Peyer's patch (tissue), 4 donors: ENCODE measurements at regions not wholly inside any gene's neighbourhood (a gene's known extent, or its start where the extent isn't known, plus 50 kb on each side); places are given as distances from the start of the nearest gene placed in this dataset.

Experiments
- CTCF ChIP-seq, 6 experiments: fragments of 450-650 bp in 4 of 6; fragments of 200-600 bp in 2 of 6; sonication (generic) in 1 of 6; IDR thresholded peaks; one replicate each; pipeline ENCODE4 v1.5.1; 2017 to 2019; ENCODE audit warnings: antibody characterized with exemption in 6 of 6, mild to moderate bottlenecking in 3 of 6, moderate library complexity in 1 of 6
- POLR2A ChIP-seq, 2 donors: fragments of 450-650 bp; IDR thresholded peaks; one replicate each; pipeline ENCODE4 v1.5.1; 2017; ENCODE audit warnings: antibody characterized with exemption in 2 of 2, mild to moderate bottlenecking in 2 of 2, moderate library complexity in 2 of 2

DNA sequence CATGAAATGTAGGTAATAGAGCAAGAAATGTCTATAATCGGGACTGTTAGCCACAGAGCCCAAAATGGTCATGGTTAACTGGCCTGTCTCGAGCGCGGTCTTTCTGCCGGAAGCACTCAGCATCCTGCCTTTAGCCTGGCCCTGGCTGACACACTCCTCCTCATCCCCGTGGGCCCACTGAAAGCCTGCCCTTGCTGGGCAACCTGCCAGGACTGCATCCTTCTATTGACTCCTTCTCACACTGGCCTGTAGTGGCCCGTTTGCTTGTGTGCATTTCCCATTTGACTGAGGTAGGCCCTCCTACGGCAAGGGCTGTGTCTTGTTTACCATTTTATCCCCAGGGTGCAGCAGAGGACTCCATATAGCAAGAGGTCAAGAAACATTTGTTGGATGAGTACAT lies 215.7 kb downstream of the ATPSCKMT start:
- no peak for TF ChIP-seq CTCF (IDR thresholded peaks at IDR 0.05)
- no peak for TF ChIP-seq POLR2A (IDR thresholded peaks at IDR 0.05)
